Left lung (tissue), 4 donors: ENCODE measurements at regions not wholly inside any gene's neighbourhood (a gene's known extent, or its start where the extent isn't known, plus 50 kb on each side); places are given as distances from the start of the nearest gene placed in this dataset.

Source experiments
- ATAC-seq: fragments of 200-7000 bp; cut with Tn5 transposase; one replicate; pipeline ENCODE4 v1.9.1; 2020; ENCODE audit warnings: moderate library complexity
- DNase-seq, 4 donors: peaks; one replicate each; pipeline ENCODE4 v3.0.0-alpha.2; 2013 to 2020
- H3K27ac ChIP-seq, 2 donors: fragments of 200-600 bp; sonication (generic) in 1 of 2; one replicate each; pipeline versions ENCODE4 v1.5.0 to v1.8.0; 2020 to 2021
- H3K27me3 ChIP-seq, 2 donors: fragments of 200-600 bp; sonication (generic) in 1 of 2; one replicate each; pipeline versions ENCODE4 v1.5.0 to v1.8.0; 2020 to 2021
- H3K36me3 ChIP-seq, 2 donors: fragments of 200-600 bp; sonication (generic) in 1 of 2; one replicate each; pipeline versions ENCODE4 v1.5.0 to v1.8.0; 2020 to 2021
- H3K4me1 ChIP-seq, 2 donors: fragments of 200-600 bp; one replicate each; pipeline ENCODE4 v1.8.0; 2021
- H3K4me3 ChIP-seq, 2 donors: fragments of 200-600 bp; sonication (generic) in 1 of 2; one replicate each; pipeline versions ENCODE4 v1.5.0 to v1.8.0; 2020 to 2021; ENCODE audit warnings: mild to moderate bottlenecking in 1 of 2
- H3K9me3 ChIP-seq, 2 donors: fragments of 200-600 bp; sonication (generic) in 1 of 2; one replicate each; pipeline versions ENCODE4 v1.5.0 to v1.8.0; 2020 to 2021
- intact Hi-C, 2 donors: fragments of 100-400 bp; cut with DNase I; formaldehyde crosslinking; loops; one replicate each; pipeline versions ENCODE4 v1.11.2 to v1.14.2; 2022
- TF ChIP-seq, protein P1 (sequence below), 2 donors: fragments of 200-600 bp; sonication (generic) in 1 of 2; IDR thresholded peaks; one replicate each; pipeline versions ENCODE4 v1.5.0 to v1.8.0; 2021; ENCODE audit warnings: antibody characterized with exemption in 2 of 2
- donor health status: DM: no; HTN: yes; CAD: no.
- donor health status: DM: no; HTN: no; CAD: no.

GRCh38 chr3:18841422-18842343 is 306.6 kb upstream of the KCNH8 start:
- Histone ChIP-seq H3K36me3 (no peaks in the 10 kb centered on the region), H3K4me1 (no peaks in the 10 kb centered on the region), H3K27me3 (no peaks in the 10 kb centered on the region), H3K9me3 (no peaks in the 10 kb centered on the region), H3K27ac (no peak overlapping the region), H3K4me3 (no peak overlapping the region)
- TF ChIP-seq, protein P1, sequence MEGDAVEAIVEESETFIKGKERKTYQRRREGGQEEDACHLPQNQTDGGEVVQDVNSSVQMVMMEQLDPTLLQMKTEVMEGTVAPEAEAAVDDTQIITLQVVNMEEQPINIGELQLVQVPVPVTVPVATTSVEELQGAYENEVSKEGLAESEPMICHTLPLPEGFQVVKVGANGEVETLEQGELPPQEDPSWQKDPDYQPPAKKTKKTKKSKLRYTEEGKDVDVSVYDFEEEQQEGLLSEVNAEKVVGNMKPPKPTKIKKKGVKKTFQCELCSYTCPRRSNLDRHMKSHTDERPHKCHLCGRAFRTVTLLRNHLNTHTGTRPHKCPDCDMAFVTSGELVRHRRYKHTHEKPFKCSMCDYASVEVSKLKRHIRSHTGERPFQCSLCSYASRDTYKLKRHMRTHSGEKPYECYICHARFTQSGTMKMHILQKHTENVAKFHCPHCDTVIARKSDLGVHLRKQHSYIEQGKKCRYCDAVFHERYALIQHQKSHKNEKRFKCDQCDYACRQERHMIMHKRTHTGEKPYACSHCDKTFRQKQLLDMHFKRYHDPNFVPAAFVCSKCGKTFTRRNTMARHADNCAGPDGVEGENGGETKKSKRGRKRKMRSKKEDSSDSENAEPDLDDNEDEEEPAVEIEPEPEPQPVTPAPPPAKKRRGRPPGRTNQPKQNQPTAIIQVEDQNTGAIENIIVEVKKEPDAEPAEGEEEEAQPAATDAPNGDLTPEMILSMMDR (IDR thresholded peaks at IDR 0.05), result no peak
- intact Hi-C loops, result no loop called here
- DNase-seq, result no peak
- no peak for ATAC-seq

- TF ChIP-seq, protein P1 (IDR thresholded peaks at IDR 0.05), result no peak
- Histone ChIP-seq H3K4me3 (no peak overlapping the region), H3K27me3 (no peaks in the 10 kb centered on the region), H3K9me3 (no peaks in the 10 kb centered on the region), H3K27ac (no peak overlapping the region), H3K36me3 (no peaks in the 10 kb centered on the region), H3K4me1 (no peaks in the 10 kb centered on the region)
- ATAC-seq (no peak), DNase-seq (no peak)
- intact Hi-C loops, result no loop called here
Observed at GRCh38 chr3:18840535-18841137, 307.7 kb upstream of the KCNH8 start.

DNA sequence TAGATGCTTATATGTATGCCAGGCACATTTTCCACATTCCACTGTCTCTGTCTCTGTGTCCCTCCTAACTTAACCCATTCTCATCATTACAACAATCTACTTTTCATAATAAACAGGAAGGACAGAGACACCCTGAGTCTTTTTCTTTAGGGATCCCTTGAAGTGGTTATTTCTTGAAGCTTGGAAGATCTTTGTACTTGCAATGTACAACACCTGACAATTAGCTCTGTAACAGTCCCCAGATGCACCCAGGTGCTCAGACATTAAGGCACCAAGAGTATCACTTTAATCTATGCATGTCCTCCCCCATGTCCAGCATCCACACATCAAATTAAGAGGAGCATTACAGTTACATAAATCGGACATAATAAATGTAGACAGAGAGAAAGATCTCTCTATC is 309.6 kb upstream of the KCNH8 start:
- Histone ChIP-seq H3K36me3 (no peaks in the 10 kb centered on the region), H3K4me3 (no peak overlapping the region), H3K27ac (no peak overlapping the region), H3K9me3 (no peaks in the 10 kb centered on the region), H3K27me3 (no peaks in the 10 kb centered on the region), H3K4me1 (no peaks in the 10 kb centered on the region)
- TF ChIP-seq, protein P1 (IDR thresholded peaks at IDR 0.05), result no peak
- ATAC-seq (no peak), DNase-seq (no peak)
- intact Hi-C loops, result no loop called here

DNA sequence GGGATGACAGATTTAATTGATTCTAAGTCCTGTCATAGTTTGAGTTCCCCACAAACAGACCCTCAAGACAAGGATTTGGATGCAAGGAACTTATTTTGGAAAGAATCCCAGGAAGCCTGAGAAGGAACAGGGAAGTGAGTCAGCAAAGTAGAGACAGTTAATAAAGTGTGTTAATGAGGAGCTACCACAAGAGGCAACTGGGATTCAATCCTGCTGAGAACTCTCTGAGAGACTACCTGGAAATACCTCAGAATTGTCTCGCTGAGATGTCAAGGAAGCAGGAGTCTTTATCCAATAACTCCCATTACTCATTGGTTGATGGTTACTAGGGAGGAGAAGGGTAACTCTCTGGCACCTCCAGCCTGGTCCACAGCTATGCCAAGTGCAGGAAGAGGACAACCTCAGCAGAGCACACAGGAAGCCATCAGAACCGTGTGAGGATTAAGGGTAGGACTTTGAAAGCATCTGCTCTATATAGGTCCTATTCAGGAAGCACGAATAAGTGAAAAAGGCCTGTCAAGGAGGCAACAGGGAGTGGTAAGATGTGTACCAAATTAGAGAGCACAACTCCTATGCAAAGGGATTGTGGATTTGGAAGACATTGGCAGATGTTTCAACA is 311.1 kb upstream of the KCNH8 start:
- TF ChIP-seq, protein P1 (IDR thresholded peaks at IDR 0.05), result no peak
- DNase-seq (no peak), ATAC-seq (no peak)
- H3K4me1 ChIP-seq, result no peaks in the 10 kb centered on the region
- no peaks in the 10 kb centered on the region for H3K9me3 ChIP-seq
- no peak overlapping the region for H3K27ac ChIP-seq
- no peaks in the 10 kb centered on the region for H3K27me3 ChIP-seq
- H3K4me3 ChIP-seq, result no peak overlapping the region
- intact Hi-C loops, result no loop called here
- no peaks in the 10 kb centered on the region for H3K36me3 ChIP-seq

DNA sequence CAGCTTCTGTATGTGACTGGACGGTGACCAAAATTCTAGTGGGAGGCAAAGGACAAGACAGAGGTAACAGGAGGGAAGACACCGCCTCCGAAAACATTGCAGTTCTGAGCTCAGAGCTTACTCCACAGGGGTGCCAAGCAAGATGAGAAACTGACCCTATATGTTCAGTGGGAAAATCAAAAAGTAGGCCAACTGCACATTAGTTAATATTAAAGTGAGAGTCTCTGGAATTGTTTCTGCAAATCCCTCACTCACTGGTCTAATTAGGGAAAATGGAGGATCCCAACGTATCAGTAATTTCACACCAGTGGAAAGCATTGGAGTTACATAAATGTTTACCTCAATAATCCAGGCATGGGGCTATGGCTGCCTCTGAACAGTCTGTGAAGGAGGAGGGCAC is 313.3 kb upstream of the KCNH8 start:
- TF ChIP-seq, protein P1 (IDR thresholded peaks at IDR 0.05), result no peak
- no peaks in the 10 kb centered on the region for H3K4me1 ChIP-seq
- H3K27ac ChIP-seq, result no peak overlapping the region
- H3K27me3 ChIP-seq, result no peaks in the 10 kb centered on the region
- intact Hi-C loops, result no loop called here
- no peaks in the 10 kb centered on the region for H3K36me3 ChIP-seq
- DNase-seq, result no peak
- no peak for ATAC-seq
- H3K4me3 ChIP-seq, result no peak overlapping the region
- H3K9me3 ChIP-seq, result no peaks in the 10 kb centered on the region
